ENCODE measurements at regions not wholly inside any gene's neighbourhood (a gene's known extent, or its start where the extent isn't known, plus 50 kb on each side); places are given as distances from the start of the nearest gene placed in this dataset.

DNA sequence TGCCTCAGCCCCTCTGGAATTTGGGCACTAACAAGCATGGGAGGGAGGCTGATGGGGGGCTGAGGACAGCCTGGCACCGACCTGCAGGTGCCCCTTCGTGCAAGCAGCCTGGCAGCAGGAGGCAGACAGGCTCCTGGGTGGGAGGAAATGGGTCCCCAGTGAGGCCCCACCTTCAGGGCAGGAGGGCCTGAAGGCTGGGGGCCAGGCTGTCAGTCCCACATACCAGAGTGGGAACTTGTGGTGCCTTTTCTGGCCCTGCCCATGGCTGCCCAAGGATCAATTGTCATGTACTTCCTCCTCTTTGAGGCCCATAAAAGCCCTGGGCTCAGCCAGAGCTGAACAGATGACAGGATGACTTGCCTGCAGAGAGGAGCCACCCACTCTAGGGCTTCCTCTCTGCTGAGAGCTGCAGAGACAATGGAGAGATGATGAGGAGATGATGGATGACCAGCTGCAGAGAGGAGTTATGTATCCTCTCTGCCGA is 141.0 kb downstream of the PDHA2 start:
- TF ChIP-seq, protein P1, sequence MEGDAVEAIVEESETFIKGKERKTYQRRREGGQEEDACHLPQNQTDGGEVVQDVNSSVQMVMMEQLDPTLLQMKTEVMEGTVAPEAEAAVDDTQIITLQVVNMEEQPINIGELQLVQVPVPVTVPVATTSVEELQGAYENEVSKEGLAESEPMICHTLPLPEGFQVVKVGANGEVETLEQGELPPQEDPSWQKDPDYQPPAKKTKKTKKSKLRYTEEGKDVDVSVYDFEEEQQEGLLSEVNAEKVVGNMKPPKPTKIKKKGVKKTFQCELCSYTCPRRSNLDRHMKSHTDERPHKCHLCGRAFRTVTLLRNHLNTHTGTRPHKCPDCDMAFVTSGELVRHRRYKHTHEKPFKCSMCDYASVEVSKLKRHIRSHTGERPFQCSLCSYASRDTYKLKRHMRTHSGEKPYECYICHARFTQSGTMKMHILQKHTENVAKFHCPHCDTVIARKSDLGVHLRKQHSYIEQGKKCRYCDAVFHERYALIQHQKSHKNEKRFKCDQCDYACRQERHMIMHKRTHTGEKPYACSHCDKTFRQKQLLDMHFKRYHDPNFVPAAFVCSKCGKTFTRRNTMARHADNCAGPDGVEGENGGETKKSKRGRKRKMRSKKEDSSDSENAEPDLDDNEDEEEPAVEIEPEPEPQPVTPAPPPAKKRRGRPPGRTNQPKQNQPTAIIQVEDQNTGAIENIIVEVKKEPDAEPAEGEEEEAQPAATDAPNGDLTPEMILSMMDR (conservative IDR thresholded peaks at IDR 0.05) = no peak
- no peak for TF ChIP-seq ZFX (IDR thresholded peaks at IDR 0.05)
